MM.1S (cell line): ENCODE measurements at regions not wholly inside any gene's neighbourhood (a gene's known extent, or its start where the extent isn't known, plus 50 kb on each side); places are given as distances from the start of the nearest gene placed in this dataset.

ENCODE experiments used
- DNase-seq: peaks from one replicate; pipeline ENCODE4 v3.0.0-alpha.2; 2015
- H2AFZ ChIP-seq: fragments of 300-600 bp; sonication (generic); 2 replicates; pipeline ENCODE4 v1.6.0; 2016; ENCODE audit warnings: antibody characterized with exemption, low read length
- H3F3A ChIP-seq: fragments of 300-600 bp; sonication (generic); 2 replicates; pipeline ENCODE4 v1.6.1; 2016; ENCODE audit warnings: mild to moderate bottlenecking, antibody characterized with exemption, low read length, moderate library complexity, mixed read lengths; ENCODE audit not compliant: insufficient read depth
- H3K27ac ChIP-seq: fragments of 300-600 bp; sonication (generic); 2 replicates; pipeline ENCODE4 v1.5.1; 2016; ENCODE audit warnings: mild to moderate bottlenecking, low read length
- H3K27me3 ChIP-seq: fragments of 300-600 bp; sonication (generic); replicated peaks from 2 replicates; pipeline ENCODE4 v1.6.0; 2016; ENCODE audit warnings: low read length; ENCODE audit not compliant: insufficient read depth
- H3K36me3 ChIP-seq: fragments of 300-600 bp; sonication (generic); replicated peaks from 2 replicates; pipeline ENCODE4 v1.6.1; 2016; ENCODE audit warnings: mild to moderate bottlenecking, low read length, mixed read lengths; ENCODE audit not compliant: insufficient read depth
- H3K4me1 ChIP-seq: fragments of 300-600 bp; sonication (generic); 2 replicates; pipeline ENCODE4 v1.6.1; 2016; ENCODE audit warnings: low read length, mixed read lengths
- H3K4me2 ChIP-seq: fragments of 300-600 bp; sonication (generic); 2 replicates; pipeline ENCODE4 v1.6.0; 2016; ENCODE audit warnings: low read depth, low read length
- H3K4me3 ChIP-seq: fragments of 300-600 bp; sonication (generic); 2 replicates; pipeline ENCODE4 v1.5.1; 2016; ENCODE audit warnings: low read length, mixed read lengths
- H3K79me2 ChIP-seq: fragments of 300-600 bp; sonication (generic); 2 replicates; pipeline ENCODE4 v1.6.1; 2016; ENCODE audit warnings: mixed run types, low read length, mixed read lengths
- H3K9ac ChIP-seq: fragments of 300-600 bp; sonication (generic); 2 replicates; pipeline ENCODE4 v1.6.1; 2016; ENCODE audit warnings: low read length, mixed read lengths
- H3K9me2 ChIP-seq: fragments of 300-600 bp; sonication (generic); replicated peaks from 2 replicates; pipeline ENCODE4 v1.6.1; 2016; ENCODE audit warnings: mild to moderate bottlenecking, low read length, mixed read lengths; ENCODE audit not compliant: insufficient read depth
- H3K9me3 ChIP-seq: fragments of 300-600 bp; sonication (generic); replicated peaks from 2 replicates; pipeline ENCODE4 v1.6.1; 2016; ENCODE audit warnings: mild to moderate bottlenecking, low read length, mixed read lengths; ENCODE audit not compliant: insufficient read depth
- H4K20me1 ChIP-seq: fragments of 300-600 bp; sonication (generic); 2 replicates; pipeline ENCODE4 v1.6.1; 2016; ENCODE audit warnings: mild to moderate bottlenecking, low read length, moderate library complexity, mixed read lengths; ENCODE audit not compliant: insufficient read depth
- CTCF ChIP-seq: fragments of 300-600 bp; sonication (generic); IDR thresholded peaks from 2 replicates; pipeline ENCODE4 v1.5.1; 2016; ENCODE audit warnings: antibody characterized with exemption, low read length, mixed read lengths
- EZH2 ChIP-seq: fragments of 300-600 bp; sonication (generic); optimal IDR thresholded peaks from 2 replicates; pipeline ENCODE3; 2017; ENCODE audit warnings: low read depth, mild to moderate bottlenecking, antibody characterized with exemption, low read length, mixed read lengths
- EZH2phosphoT487 ChIP-seq: fragments of 300-600 bp; sonication (generic); IDR thresholded peaks from 2 replicates; pipeline ENCODE4 v1.6.1; 2018; ENCODE audit warnings: antibody characterized with exemption, low read length

DNA sequence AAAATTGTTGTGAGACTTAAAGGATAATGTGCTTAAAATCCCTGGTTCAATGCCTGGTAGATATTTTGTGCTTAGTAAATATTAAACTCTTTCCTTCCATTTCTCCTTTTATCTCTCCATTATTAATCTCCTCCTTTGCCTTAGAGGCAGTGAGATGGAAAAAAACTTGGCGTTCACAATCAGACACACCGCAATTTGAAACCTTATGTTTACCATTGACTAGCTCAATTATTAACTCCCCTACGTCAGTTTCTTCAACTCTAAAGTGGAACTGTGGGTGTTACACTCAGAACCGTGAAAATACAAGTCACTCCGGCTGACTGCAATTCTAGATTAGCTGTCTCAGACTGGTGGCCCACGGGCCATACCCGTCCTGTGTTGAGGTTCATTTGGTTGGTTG lies 327.2 kb downstream of the DEPDC1B start:
- no peaks in the 10 kb centered on the region for H3K9me3 ChIP-seq

GRCh38 chr5:60371065-60371464 lies 328.9 kb downstream of the DEPDC1B start:
- no peak for TF ChIP-seq CTCF
- TF ChIP-seq EZH2phosphoT487: no peak
- TF ChIP-seq EZH2: no peak
- Histone ChIP-seq H3K9me3 (no peaks in the 10 kb centered on the region), H3K27ac (no peak overlapping the region), H3K79me2 (no peaks in the 10 kb centered on the region), H3K4me2 (no peak overlapping the region), H2AFZ (no peak overlapping the region), H3K27me3 (no peaks in the 10 kb centered on the region), H3K9me2 (no peaks in the 10 kb centered on the region), H3K9ac (no peak overlapping the region), H3K36me3 (no peaks in the 10 kb centered on the region), H3K4me3 (no peak overlapping the region), H3F3A (no peaks in the 10 kb centered on the region), H3K4me1 (no peaks in the 10 kb centered on the region), H4K20me1 (no peaks in the 10 kb centered on the region)
- DNase-seq: no peak

More for the DNA sequence above, 327.2 kb downstream of the DEPDC1B start:
- H3K27ac ChIP-seq: no peak overlapping the region
- no peaks in the 10 kb centered on the region for H3F3A ChIP-seq
- H2AFZ ChIP-seq: no peak overlapping the region
- H4K20me1 ChIP-seq: no peaks in the 10 kb centered on the region
- no peak overlapping the region for H3K4me3 ChIP-seq
- H3K4me2 ChIP-seq: no peak overlapping the region
- no peaks in the 10 kb centered on the region for H3K79me2 ChIP-seq
- H3K36me3 ChIP-seq: no peaks in the 10 kb centered on the region
- H3K27me3 ChIP-seq: no peaks in the 10 kb centered on the region
- no peak for TF ChIP-seq EZH2
- TF ChIP-seq EZH2phosphoT487: no peak
- DNase-seq: no peak
- no peaks in the 10 kb centered on the region for H3K4me1 ChIP-seq
- no peak overlapping the region for H3K9ac ChIP-seq
- no peaks in the 10 kb centered on the region for H3K9me2 ChIP-seq

GRCh38 chr5:60370508-60370907 lies 329.5 kb downstream of the DEPDC1B start:
- Histone ChIP-seq H3K4me3 (no peak overlapping the region), H2AFZ (no peak overlapping the region)

More at GRCh38 chr5:60370508-60370907, 329.5 kb downstream of the DEPDC1B start:
- no peak for DNase-seq
- H3K27me3 ChIP-seq: no peaks in the 10 kb centered on the region
- H3K79me2 ChIP-seq: no peaks in the 10 kb centered on the region
- H3K27ac ChIP-seq: no peak overlapping the region
- H4K20me1 ChIP-seq: no peaks in the 10 kb centered on the region
- H3K36me3 ChIP-seq: no peaks in the 10 kb centered on the region
- no peak overlapping the region for H3K4me2 ChIP-seq
- no peaks in the 10 kb centered on the region for H3F3A ChIP-seq
- H3K4me1 ChIP-seq: no peaks in the 10 kb centered on the region
- TF ChIP-seq EZH2phosphoT487: no peak
- TF ChIP-seq EZH2: no peak
- no peak for TF ChIP-seq CTCF
- H3K9me2 ChIP-seq: no peaks in the 10 kb centered on the region
- H3K9me3 ChIP-seq: no peaks in the 10 kb centered on the region
- no peak overlapping the region for H3K9ac ChIP-seq
